ENCODE measurements at regions not wholly inside any gene's neighbourhood (a gene's known extent, or its start where the extent isn't known, plus 50 kb on each side); places are given as distances from the start of the nearest gene placed in this dataset.

DNA sequence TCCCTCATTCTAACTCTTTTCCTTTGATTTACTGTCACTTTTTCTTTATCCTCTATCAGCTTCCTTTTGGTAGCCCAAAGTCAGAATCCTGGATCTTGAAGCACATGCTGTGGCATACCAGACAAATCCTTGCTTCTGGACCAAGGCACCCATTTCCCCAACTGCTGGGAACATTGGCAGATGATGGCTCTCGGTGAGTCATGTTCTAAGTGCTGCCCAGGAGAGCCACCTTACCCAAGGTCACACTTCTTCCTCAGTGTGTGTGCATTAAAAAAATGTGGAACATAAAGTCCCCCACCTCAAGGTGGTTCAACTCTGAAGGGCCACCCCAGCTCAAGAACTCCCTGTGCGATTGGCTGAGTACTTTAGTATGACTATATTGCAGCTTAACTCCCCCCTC lies 141.4 kb upstream of the PUM3 start:
- TF ChIP-seq, protein P1, sequence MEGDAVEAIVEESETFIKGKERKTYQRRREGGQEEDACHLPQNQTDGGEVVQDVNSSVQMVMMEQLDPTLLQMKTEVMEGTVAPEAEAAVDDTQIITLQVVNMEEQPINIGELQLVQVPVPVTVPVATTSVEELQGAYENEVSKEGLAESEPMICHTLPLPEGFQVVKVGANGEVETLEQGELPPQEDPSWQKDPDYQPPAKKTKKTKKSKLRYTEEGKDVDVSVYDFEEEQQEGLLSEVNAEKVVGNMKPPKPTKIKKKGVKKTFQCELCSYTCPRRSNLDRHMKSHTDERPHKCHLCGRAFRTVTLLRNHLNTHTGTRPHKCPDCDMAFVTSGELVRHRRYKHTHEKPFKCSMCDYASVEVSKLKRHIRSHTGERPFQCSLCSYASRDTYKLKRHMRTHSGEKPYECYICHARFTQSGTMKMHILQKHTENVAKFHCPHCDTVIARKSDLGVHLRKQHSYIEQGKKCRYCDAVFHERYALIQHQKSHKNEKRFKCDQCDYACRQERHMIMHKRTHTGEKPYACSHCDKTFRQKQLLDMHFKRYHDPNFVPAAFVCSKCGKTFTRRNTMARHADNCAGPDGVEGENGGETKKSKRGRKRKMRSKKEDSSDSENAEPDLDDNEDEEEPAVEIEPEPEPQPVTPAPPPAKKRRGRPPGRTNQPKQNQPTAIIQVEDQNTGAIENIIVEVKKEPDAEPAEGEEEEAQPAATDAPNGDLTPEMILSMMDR (IDR thresholded peaks at IDR 0.05 in 4 of 5, conservative IDR thresholded peaks at IDR 0.05 in 1 of 5): no peak
- TF ChIP-seq POLR2A (IDR thresholded peaks at IDR 0.05): no peak

Measured in gastrocnemius medialis (tissue), 4 donors.